Activated gamma-delta T cell treated with anti-CD3 and anti-CD28 coated beads, Interleukin-2, amount 50 U/mL, for 16 hours (primary cell): ENCODE measurements at regions not wholly inside any gene's neighbourhood (a gene's known extent, or its start where the extent isn't known, plus 50 kb on each side); places are given as distances from the start of the nearest gene placed in this dataset.
"Not testable (repeated sequence)": the region's sequence is repeated elsewhere in the genome, so short reads cannot be mapped to it uniquely, and the experiment has no call there.

Source experiments
- DNase-seq: peaks from one replicate; pipeline ENCODE4 v3.0.0-alpha.2; 2020; ENCODE audit warnings: low read depth

DNA sequence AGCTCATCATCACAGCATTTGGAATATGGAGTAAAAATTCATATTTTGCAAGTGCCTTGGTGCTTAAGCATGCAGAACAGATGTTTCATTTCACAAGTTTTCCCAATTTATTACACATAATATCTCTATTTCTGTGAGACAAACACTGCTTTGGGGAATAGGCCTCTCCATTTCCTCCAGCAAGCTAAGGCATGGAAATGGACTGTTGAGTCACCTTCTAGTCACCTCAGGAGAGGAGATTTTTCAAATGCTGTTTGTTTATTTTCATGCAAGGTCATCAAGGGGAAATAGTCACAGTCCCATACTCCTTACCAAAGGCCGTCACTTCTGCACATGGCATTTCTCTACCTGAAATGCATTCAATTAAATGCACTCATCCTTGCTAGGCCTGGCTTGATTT lies 57.4 kb upstream of the NUTM2D start:
- DNase-seq: not testable (repeated sequence)

DNA sequence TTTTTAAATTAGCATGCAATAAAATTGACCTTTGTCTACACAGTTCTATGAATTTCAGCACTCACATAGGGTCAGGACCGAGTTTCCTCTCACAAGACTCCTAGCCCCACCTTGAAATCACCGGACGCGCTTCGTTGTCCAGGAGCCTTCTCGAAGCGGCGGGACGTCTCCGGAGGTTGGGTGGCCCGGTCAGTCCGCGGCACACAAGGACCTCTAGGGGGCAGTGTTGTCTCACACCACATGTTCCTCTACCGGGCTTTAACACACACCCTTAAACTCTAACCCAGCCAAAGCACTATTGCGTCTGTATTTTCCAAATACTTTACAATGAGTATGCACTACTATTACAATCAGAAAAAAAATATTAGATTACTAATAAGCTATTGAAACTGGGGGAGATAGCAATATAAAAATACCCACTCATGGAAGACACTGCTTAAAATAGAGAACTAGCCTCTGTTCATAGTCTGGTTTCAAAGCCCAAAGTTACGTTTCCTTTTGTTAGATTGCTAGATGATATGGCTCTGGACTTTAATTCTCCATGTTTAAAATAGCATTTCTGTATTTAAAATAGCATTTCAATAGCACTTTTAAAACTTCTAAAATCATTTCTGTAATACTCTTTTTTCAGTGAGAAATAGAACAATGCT lies 56.0 kb upstream of the NUTM2D start:
- peak; percentile 2 for DNase-seq

DNA sequence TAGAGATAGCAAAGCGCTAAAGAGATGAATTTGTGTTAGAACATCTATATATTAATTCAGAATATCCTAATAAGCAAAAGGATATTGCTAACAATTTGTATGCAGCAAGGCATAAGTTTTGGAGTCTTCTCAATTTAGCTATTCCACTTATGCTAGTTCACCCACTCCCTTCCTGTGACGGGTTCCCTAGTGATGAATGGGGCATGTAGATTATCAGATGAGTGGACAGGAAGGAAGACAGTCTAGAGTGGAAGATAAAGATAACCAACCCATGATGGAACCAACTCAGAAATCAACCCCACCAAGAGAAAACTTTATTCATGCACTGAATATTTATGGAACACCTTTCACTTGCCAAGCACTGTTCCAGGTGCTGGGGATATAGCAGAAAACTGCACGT lies 55.4 kb upstream of the NUTM2D start:
- not testable (repeated sequence) for DNase-seq

- DNase-seq: not testable (repeated sequence)
Observed at GRCh38 chr10:87303707-87304106, 53.8 kb upstream of the NUTM2D start.

DNA sequence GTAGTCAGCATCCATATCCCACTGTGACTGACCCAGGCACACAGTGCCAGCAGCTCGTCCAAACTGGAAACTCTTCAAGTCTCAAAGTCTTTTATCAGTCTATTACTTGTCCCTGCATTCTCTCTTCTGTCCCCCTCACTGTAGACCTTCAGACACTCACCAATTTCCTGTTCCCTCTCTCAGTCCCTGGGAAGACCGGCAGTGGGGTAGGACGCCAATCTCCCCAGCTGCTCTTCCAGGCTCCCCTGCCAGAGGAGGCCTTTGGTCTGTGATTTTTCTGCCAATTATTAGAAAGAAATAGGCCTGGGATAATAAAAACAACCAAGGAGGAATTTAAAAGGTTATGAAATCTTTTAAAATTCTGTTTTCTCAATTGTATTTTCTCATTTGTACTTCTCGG lies 50.9 kb upstream of the NUTM2D start:
- not testable (repeated sequence) for DNase-seq
